B cell (primary cell): ENCODE measurements at regions not wholly inside any gene's neighbourhood (a gene's known extent, or its start where the extent isn't known, plus 50 kb on each side); places are given as distances from the start of the nearest gene placed in this dataset.

Source experiments
- ATAC-seq: fragments of 200-7000 bp; cut with Tn5 transposase; one replicate; pipeline ENCODE4 v1.10.0; 2021; ENCODE audit warnings: low read depth, mild to moderate bottlenecking, moderate number of reproducible peaks, moderate library complexity
- CTCF ChIA-PET: fragments of 350-600 bp; sonication (Branson Sonifier 250); formaldehyde crosslinking; loops from one replicate; lab custom pipeline; 2021; ENCODE audit warnings: antibody characterized with exemption, inconsistent platforms; lab: Charles Lee
- POLR2A ChIA-PET: fragments of 350-600 bp; sonication (Branson Sonifier 250); formaldehyde crosslinking; loops from one replicate; lab custom pipeline; 2021; ENCODE audit warnings: antibody characterized with exemption; lab: Charles Lee
- DNase-seq: peaks from one replicate; pipeline ENCODE4 v3.0.0; 2013
- H2AFZ ChIP-seq: 2 replicates; pipeline ENCODE4 v1.6.1; 2012; ENCODE audit warnings: mild to moderate bottlenecking, low read depth, low read length; ENCODE audit not compliant: insufficient read depth, poor library complexity, severe bottlenecking
- H3K27ac ChIP-seq, 2 donors: 1 replicate in 1 of 2; 2 replicates in 1 of 2; pipeline ENCODE4 v1.5.1; 2012 to 2013; ENCODE audit warnings: low read length in 2 of 2, mild to moderate bottlenecking in 2 of 2, moderate library complexity in 1 of 2
- H3K27me3 ChIP-seq, 4 experiments: fragments of 200-600 bp in 1 of 4; sonication (generic) in 1 of 4; replicated peaks in 1 of 4; 1 replicate in 2 of 4; 2 replicates in 2 of 4; pipeline versions ENCODE4 v1.6.1 to v1.7.0; 2013 to 2016; ENCODE audit warnings: low read length in 3 of 4, mild to moderate bottlenecking in 2 of 4, mixed read lengths in 1 of 4, moderate library complexity in 1 of 4; ENCODE audit not compliant: insufficient read depth in 4 of 4, control insufficient read depth in 3 of 4; ENCODE audit errors: control extremely low read depth in 1 of 4
- H3K36me3 ChIP-seq, 2 experiments: replicated peaks in 1 of 2; 1 replicate in 1 of 2; 2 replicates in 1 of 2; pipeline versions ENCODE4 v1.6.1 to v1.7.1; 2013; ENCODE audit warnings: low read length in 1 of 2; ENCODE audit not compliant: insufficient read depth in 2 of 2, control insufficient read depth in 1 of 2; ENCODE audit errors: control extremely low read depth in 1 of 2, extremely low read depth in 1 of 2
- H3K4me1 ChIP-seq, 2 donors: fragments of 200-600 bp in 1 of 2; sonication (generic) in 1 of 2; 1 replicate in 1 of 2; 2 replicates in 1 of 2; pipeline versions ENCODE4 v1.5.1 to v1.6.1; 2013 to 2017; ENCODE audit warnings: low read length in 2 of 2; ENCODE audit not compliant: control insufficient read depth in 2 of 2, insufficient read depth in 2 of 2
- H3K4me2 ChIP-seq: replicated peaks from 2 replicates; pipeline ENCODE3; 2012; ENCODE audit warnings: mild to moderate bottlenecking, low read depth, low read length; ENCODE audit not compliant: poor library complexity, severe bottlenecking
- H3K4me3 ChIP-seq, 5 experiments: fragments of 200-600 bp in 1 of 5; sonication (generic) in 1 of 5; 1 replicate in 3 of 5; 2 replicates in 2 of 5; pipeline versions ENCODE4 v1.5.1 to v1.7.0; 2011 to 2016; ENCODE audit warnings: low read length in 4 of 5, mild to moderate bottlenecking in 4 of 5, low read depth in 2 of 5, control low read depth in 1 of 5, moderate library complexity in 1 of 5; ENCODE audit not compliant: insufficient read depth in 1 of 5; ENCODE audit errors: control extremely low read depth in 1 of 5, extremely low read depth in 1 of 5
- H3K79me2 ChIP-seq: fragments of 200-600 bp; sonication (generic); one replicate; pipeline ENCODE4 v1.6.0; 2016; ENCODE audit warnings: low read length; ENCODE audit not compliant: control insufficient read depth, insufficient read depth
- H3K9ac ChIP-seq: fragments of 200-600 bp; sonication (generic); 2 replicates; pipeline ENCODE4 v1.6.1; 2017; ENCODE audit warnings: mild to moderate bottlenecking, low read length, moderate library complexity
- H3K9me3 ChIP-seq, 3 donors: one replicate each; pipeline versions ENCODE4 v1.6.1 to v1.7.1; 2013; ENCODE audit warnings: low read length in 2 of 3; ENCODE audit not compliant: control insufficient read depth in 2 of 3, insufficient read depth in 1 of 3; ENCODE audit errors: control extremely low read depth in 1 of 3
- H4K20me1 ChIP-seq: 2 replicates; pipeline ENCODE4 v1.6.0; 2012; ENCODE audit warnings: mild to moderate bottlenecking, low read length; ENCODE audit not compliant: insufficient read depth, control insufficient read depth, poor library complexity, severe bottlenecking
- H3K27ac Mint-ChIP-seq: one replicate; pipeline ENCODE4 v1.8.0; 2021; ENCODE audit warnings: mixed read lengths
- H3K27me3 Mint-ChIP-seq: one replicate; pipeline ENCODE4 v1.8.0; 2021; ENCODE audit warnings: mixed read lengths
- H3K4me1 Mint-ChIP-seq: one replicate; pipeline ENCODE4 v1.8.0; 2021; ENCODE audit warnings: mixed read lengths
- H3K4me3 Mint-ChIP-seq: one replicate; pipeline ENCODE4 v1.8.0; 2021; ENCODE audit warnings: mixed read lengths
- H3K9me3 Mint-ChIP-seq: one replicate; pipeline ENCODE4 v1.8.0; 2022; ENCODE audit warnings: mixed read lengths; ENCODE audit not compliant: insufficient read depth
- CTCF ChIP-seq: fragments of 200-600 bp; IDR thresholded peaks from one replicate; pipeline ENCODE4 v1.8.0; 2022; ENCODE audit warnings: antibody characterized with exemption, mild to moderate bottlenecking
- EZH2 ChIP-seq: IDR thresholded peaks from 2 replicates; pipeline ENCODE4 v1.6.1; 2012; ENCODE audit warnings: borderline replicate concordance, low read depth, mild to moderate bottlenecking, moderate library complexity, low read length; ENCODE audit not compliant: insufficient read depth, poor library complexity, severe bottlenecking
- WGBS: methylation state at CpG from one replicate; pipeline ENCODE4 v1.1.5; 2013; ENCODE audit warnings: missing lambda C conversion rate; ENCODE audit not compliant: insufficient coverage; 5-methylcytosine and 5-hydroxymethylcytosine counted together
- intact Hi-C: fragments of 100-400 bp; cut with micrococcal nuclease; formaldehyde crosslinking; loops from one replicate; pipeline ENCODE4 v1.10.0; 2022

- TF ChIP-seq EZH2 (no peak), CTCF (no peak)
- no peak for ATAC-seq
- Histone ChIP-seq H3K79me2 (no peaks in the 10 kb centered on the region), H3K27me3 (no peaks in the 10 kb centered on the region), H3K4me1 (no peaks in the 10 kb centered on the region), H3K36me3 (no peaks in the 10 kb centered on the region), H3K27ac (no peak overlapping the region), H4K20me1 (no peaks in the 10 kb centered on the region), H2AFZ (no peak overlapping the region), H3K4me2 (no peak overlapping the region), H3K9ac (no peak overlapping the region), H3K9me3 (peaks cover 0 to 7% (median 0%) of the 10 kb centered on the region in 3 donors), H3K4me3 (no peak overlapping the region)
- DNase-seq = no peak
- POLR2A ChIA-PET = no interaction called here
- H3K27ac Mint-ChIP-seq = no peak overlapping the region
- peaks cover 6% of the 10 kb centered on the region for H3K27me3 Mint-ChIP-seq
- peaks cover 2% of the 10 kb centered on the region for H3K9me3 Mint-ChIP-seq
- no peaks in the 10 kb centered on the region for H3K4me1 Mint-ChIP-seq
- 80% methylated on average over 1 of the region's 12 CpGs for WGBS
- no peak overlapping the region for H3K4me3 Mint-ChIP-seq
- intact Hi-C loops = no loop called here
- CTCF ChIA-PET = no interaction called here
Observed at GRCh38 chr5:1975898-1976765, 93.4 kb upstream of the IRX4 start.

- Mint-ChIP-seq H3K4me3 (no peak overlapping the region), H3K27ac (no peak overlapping the region), H3K9me3 (peaks cover 2% of the 10 kb centered on the region), H3K27me3 (peaks cover 6% of the 10 kb centered on the region), H3K4me1 (no peaks in the 10 kb centered on the region)
- Histone ChIP-seq H3K27ac (no peak overlapping the region), H3K36me3 (no peaks in the 10 kb centered on the region), H3K27me3 (no peaks in the 10 kb centered on the region), H3K9ac (no peak overlapping the region), H3K4me3 (no peak overlapping the region), H3K4me2 (no peak overlapping the region), H3K4me1 (no peaks in the 10 kb centered on the region), H2AFZ (no peak overlapping the region), H3K9me3 (peaks cover 0 to 7% (median 0%) of the 10 kb centered on the region in 3 donors), H4K20me1 (no peaks in the 10 kb centered on the region), H3K79me2 (no peaks in the 10 kb centered on the region)
- DNase-seq (no peak), ATAC-seq (no peak)
- TF ChIP-seq CTCF = no peak
- TF ChIP-seq EZH2 = no peak
- intact Hi-C loops = no loop called here
- POLR2A ChIA-PET = no interaction called here
- CTCF ChIA-PET = no interaction called here
- 18% methylated on average over 3 of the region's 7 CpGs for WGBS
Observed at GRCh38 chr5:1975406-1975715, 92.6 kb upstream of the IRX4 start.
